ENCODE measurements at regions not wholly inside any gene's neighbourhood (a gene's known extent, or its start where the extent isn't known, plus 50 kb on each side); places are given as distances from the start of the nearest gene placed in this dataset.

- TF ChIP-seq CTCF (IDR thresholded peaks at IDR 0.05) (no peak), POLR2A (IDR thresholded peaks at IDR 0.05) (no peak)
These were observed 204.5 kb upstream of the TBX3 start for GRCh38 chr12:114888448-114888847.

All from thyroid gland (tissue), 4 donors.